IMR-90 (cell line): ENCODE measurements at regions not wholly inside any gene's neighbourhood (a gene's known extent, or its start where the extent isn't known, plus 50 kb on each side); places are given as distances from the start of the nearest gene placed in this dataset.

ENCODE experiments used
- ATAC-seq: fragments of 200-7000 bp; cut with Tn5 transposase; 2 replicates; pipeline ENCODE4 v1.9.1; 2020; ENCODE audit warnings: low read depth, mild to moderate bottlenecking, moderate library complexity
- BruUV-seq: library from RNA; stranded (reverse); fragments of 400-500 nt; replicated peaks from 2 replicates; lab custom pipeline; 2021; lab: Mats Ljungman, UMichigan
- CTCF ChIA-PET: fragments of 300-600 bp; formaldehyde crosslinking; extraction: SDS; loops from one replicate; lab custom pipeline; 2021; ENCODE audit warnings: antibody characterized with exemption; lab: Yijun Ruan, JAX
- POLR2A ChIA-PET: fragments of 300-600 bp; sonication (Branson Sonifier 250); formaldehyde crosslinking; loops from one replicate; lab custom pipeline; 2022; ENCODE audit warnings: antibody characterized with exemption; ENCODE audit not compliant: unreplicated experiment; lab: Charles Lee
- DNase-seq: peaks from one replicate; pipeline ENCODE4 v3.0.0; 2013
- H2AFZ ChIP-seq: replicated peaks from 2 replicates; pipeline ENCODE3; 2013; ENCODE audit warnings: low read length, mild to moderate bottlenecking; ENCODE audit not compliant: poor library complexity
- H2AK5ac ChIP-seq: 2 replicates; pipeline ENCODE4 v1.6.1; 2013; ENCODE audit warnings: low read depth, low read length, inconsistent platforms
- H2AK9ac ChIP-seq: replicated peaks from 2 replicates; pipeline ENCODE3; 2013; ENCODE audit warnings: mild to moderate bottlenecking, low read depth, low read length, moderate library complexity; ENCODE audit not compliant: poor library complexity
- H2BK120ac ChIP-seq: 2 replicates; pipeline ENCODE4 v1.6.1; 2013; ENCODE audit warnings: low read depth, low read length, inconsistent platforms
- H2BK15ac ChIP-seq: 3 replicates; pipeline ENCODE4 v1.6.1; 2013; ENCODE audit warnings: low read depth, low read length, inconsistent platforms
- H2BK20ac ChIP-seq: 2 replicates; pipeline ENCODE4 v1.6.1; 2013; ENCODE audit warnings: low read depth, mild to moderate bottlenecking, inconsistent platforms, low read length, moderate library complexity
- H2BK5ac ChIP-seq: 2 replicates; pipeline ENCODE4 v1.6.1; 2013; ENCODE audit warnings: mild to moderate bottlenecking, low read depth, low read length, inconsistent platforms; ENCODE audit not compliant: poor library complexity, severe bottlenecking
- H3K14ac ChIP-seq: replicated peaks from 2 replicates; pipeline ENCODE4 v1.6.1; 2013; ENCODE audit warnings: low read depth, low read length, inconsistent platforms
- H3K18ac ChIP-seq: 2 replicates; pipeline ENCODE4 v1.6.1; 2013; ENCODE audit warnings: low read depth, low read length, control low read depth
- H3K23ac ChIP-seq: 2 replicates; pipeline ENCODE4 v1.6.1; 2013; ENCODE audit warnings: low read depth, low read length, inconsistent platforms
- H3K27ac ChIP-seq: 2 replicates; pipeline ENCODE4 v1.5.1; 2013; ENCODE audit warnings: mild to moderate bottlenecking, control low read depth, low read length; ENCODE audit not compliant: insufficient read depth
- H3K27me3 ChIP-seq: 2 replicates; pipeline ENCODE4 v1.6.1; 2013; ENCODE audit warnings: low read length; ENCODE audit not compliant: control insufficient read depth, insufficient read depth
- H3K36me3 ChIP-seq: 2 replicates; pipeline ENCODE4 v1.6.1; 2013; ENCODE audit warnings: low read length, mixed read lengths; ENCODE audit not compliant: control insufficient read depth, insufficient read depth
- H3K4ac ChIP-seq: 2 replicates; pipeline ENCODE4 v1.6.1; 2013; ENCODE audit warnings: low read depth, low read length, inconsistent platforms
- H3K4me1 ChIP-seq: 2 replicates; pipeline ENCODE4 v1.6.1; 2013; ENCODE audit warnings: low read length, mixed read lengths; ENCODE audit not compliant: control insufficient read depth, insufficient read depth
- H3K4me2 ChIP-seq: 2 replicates; pipeline ENCODE4 v1.6.1; 2013; ENCODE audit warnings: low read depth, mild to moderate bottlenecking, control low read depth, low read length, moderate library complexity
- H3K4me3 ChIP-seq: 2 replicates; pipeline ENCODE4 v1.5.1; 2013; ENCODE audit warnings: low read depth, mild to moderate bottlenecking, control low read depth, low read length, moderate library complexity; ENCODE audit not compliant: insufficient read depth
- H3K56ac ChIP-seq: 2 replicates; pipeline ENCODE4 v1.6.1; 2013; ENCODE audit warnings: low read length, inconsistent platforms; ENCODE audit not compliant: insufficient read depth; ENCODE audit errors: extremely low read depth
- H3K79me1 ChIP-seq, 2 experiments: 2 replicates each; pipeline ENCODE4 v1.6.1; 2013; ENCODE audit warnings: low read length in 2 of 2, inconsistent platforms in 1 of 2, low read depth in 1 of 2
- H3K9ac ChIP-seq: 2 replicates; pipeline ENCODE4 v1.6.1; 2013; ENCODE audit warnings: low read depth, low read length, control low read depth
- H3K9me1 ChIP-seq: 2 replicates; pipeline ENCODE4 v1.6.1; 2013; ENCODE audit warnings: low read length, inconsistent platforms; ENCODE audit not compliant: insufficient read depth
- H3K9me3 ChIP-seq: 2 replicates; pipeline ENCODE4 v1.6.1; 2013; ENCODE audit warnings: low read length; ENCODE audit not compliant: control insufficient read depth, insufficient read depth
- H4K20me1 ChIP-seq: 2 replicates; pipeline ENCODE4 v1.6.1; 2013; ENCODE audit warnings: low read length, inconsistent platforms; ENCODE audit not compliant: insufficient read depth
- H4K5ac ChIP-seq: 2 replicates; pipeline ENCODE4 v1.6.1; 2013; ENCODE audit warnings: mild to moderate bottlenecking, low read depth, low read length, control low read depth
- H4K8ac ChIP-seq, 2 experiments: 2 replicates each; pipeline ENCODE4 v1.6.1; 2013; ENCODE audit warnings: low read depth in 2 of 2, low read length in 2 of 2, control low read depth in 1 of 2, inconsistent platforms in 1 of 2
- H4K91ac ChIP-seq: 2 replicates; pipeline ENCODE4 v1.6.1; 2013; ENCODE audit warnings: low read depth, low read length, inconsistent platforms; ENCODE audit not compliant: insufficient read depth
- BHLHE40 ChIP-seq: fragments of 150-350 bp; IDR thresholded peaks from 2 replicates; pipeline ENCODE4 v1.6.1; 2016; ENCODE audit warnings: mild to moderate bottlenecking, low read depth, low read length
- CEBPB ChIP-seq: IDR thresholded peaks from 2 replicates; pipeline ENCODE4 v1.6.1; 2012; ENCODE audit warnings: low read depth, low read length, improper control_type of control experiment
- CHD1 ChIP-seq: IDR thresholded peaks from 2 replicates; pipeline ENCODE4 v1.6.1; 2012; ENCODE audit warnings: low read depth, low read length, improper control_type of control experiment
- FOS ChIP-seq: fragments of 150-350 bp; IDR thresholded peaks from 2 replicates; pipeline ENCODE4 v1.6.1; 2016; ENCODE audit warnings: low read depth, low read length
- MAFK ChIP-seq: IDR thresholded peaks from 2 replicates; pipeline ENCODE4 v1.6.1; 2012; ENCODE audit warnings: low read depth, low read length, improper control_type of control experiment
- MAZ ChIP-seq: IDR thresholded peaks from 2 replicates; pipeline ENCODE4 v1.6.1; 2012; ENCODE audit warnings: low read depth, mild to moderate bottlenecking, low read length, improper control_type of control experiment, moderate library complexity, borderline replicate concordance
- MXI1 ChIP-seq: IDR thresholded peaks from 2 replicates; pipeline ENCODE4 v1.6.1; 2012; ENCODE audit warnings: low read depth, mild to moderate bottlenecking, low read length, moderate library complexity, borderline replicate concordance
- NFE2L2 ChIP-seq: fragments of 150-350 bp; IDR thresholded peaks from 2 replicates; pipeline ENCODE4 v1.6.1; 2016; ENCODE audit warnings: low read depth, mild to moderate bottlenecking, low read length
- POLR2A ChIP-seq: IDR thresholded peaks from 2 replicates; pipeline ENCODE4 v1.6.1; 2012; ENCODE audit warnings: mild to moderate bottlenecking, low read depth, low read length
- RAD21 ChIP-seq: IDR thresholded peaks from 2 replicates; pipeline ENCODE4 v1.6.1; 2012; ENCODE audit warnings: low read length, improper control_type of control experiment
- RCOR1 ChIP-seq: IDR thresholded peaks from 2 replicates; pipeline ENCODE4 v1.6.1; 2012; ENCODE audit warnings: mild to moderate bottlenecking, low read length, improper control_type of control experiment; ENCODE audit not compliant: insufficient replicate concordance
- RFX5 ChIP-seq: IDR thresholded peaks from 2 replicates; pipeline ENCODE4 v1.8.0; 2012; ENCODE audit warnings: low read depth, mild to moderate bottlenecking, low read length, moderate library complexity
- WGBS, 2 experiments: methylation state at CpG; one replicate each; pipeline versions ENCODE4 v1.1.5 to v1.1.7; 2013; ENCODE audit warnings: missing lambda C conversion rate in 2 of 2; ENCODE audit not compliant: insufficient read length in 1 of 2; ENCODE audit errors: extremely low coverage in 2 of 2; 5-methylcytosine and 5-hydroxymethylcytosine counted together
- dilution Hi-C: fragments of 300-500 bp; cut with HindIII; formaldehyde crosslinking; loops from one replicate; pipeline ENCODE4 v1.14.3; 2018; ENCODE audit warnings: low sequenced_read_pairs; ENCODE audit not compliant: unreplicated experiment
- in situ Hi-C: fragments of 300-500 bp; cut with MboI; formaldehyde crosslinking; loops from 3 replicates; pipeline ENCODE4 v1.14.3; 2019; ENCODE audit warnings: low sequenced_read_pairs, inconsistent platforms, mixed read lengths
- intact Hi-C: fragments of 100-400 bp; cut with micrococcal nuclease; formaldehyde crosslinking; loops from 2 replicates; pipeline ENCODE4 v1.10.0; 2022
- TF ChIP-seq, protein P1 (sequence below): fragments of 150-350 bp; IDR thresholded peaks from 2 replicates; pipeline ENCODE4 v1.6.1; 2017; ENCODE audit warnings: mild to moderate bottlenecking, antibody characterized with exemption, low read length, low read depth
- TF ChIP-seq, protein P2 (sequence below): conservative IDR thresholded peaks from 2 replicates; pipeline ENCODE4 v1.5.1; 2012; ENCODE audit warnings: mild to moderate bottlenecking, low read depth, low read length, improper control_type of control experiment
- TF ChIP-seq, protein P3 (sequence below): fragments of 150-350 bp; IDR thresholded peaks from 2 replicates; pipeline ENCODE4 v1.6.1; 2016; ENCODE audit warnings: low read depth, mild to moderate bottlenecking, low read length, moderate library complexity, borderline replicate concordance

GRCh38 chr5:62199792-62200716 lies 106.0 kb upstream of the KIF2A start:
- H3K18ac ChIP-seq: no peak overlapping the region
- H3K9me3 ChIP-seq: no peaks in the 10 kb centered on the region
- ChIA-PET POLR2A (no interaction called here), CTCF (no interaction called here)
- H3K14ac ChIP-seq: no peak overlapping the region
- no TSS peak for BruUV-seq
- dilution Hi-C loops (no loop called here), in situ Hi-C loops (no loop called here), intact Hi-C loops (no loop called here)
- no peak overlapping the region for H2AK5ac ChIP-seq
- no peak overlapping the region for H3K4me3 ChIP-seq
- no peak overlapping the region for H4K8ac ChIP-seq
- H3K56ac ChIP-seq: no peak overlapping the region
- no peaks in the 10 kb centered on the region for H3K9me1 ChIP-seq
- no peak overlapping the region for H2BK5ac ChIP-seq
- ATAC-seq (no peak), DNase-seq (no peak)
- H4K91ac ChIP-seq: no peak overlapping the region
- no peak overlapping the region for H4K5ac ChIP-seq
- no peaks in the 10 kb centered on the region for H3K36me3 ChIP-seq
- no peaks in the 10 kb centered on the region for H3K4me1 ChIP-seq
- no peak overlapping the region for H2AK9ac ChIP-seq
- no peak overlapping the region for H2BK120ac ChIP-seq
- no peak overlapping the region for H2BK20ac ChIP-seq
- H3K9ac ChIP-seq: no peak overlapping the region
- H3K23ac ChIP-seq: no peak overlapping the region
- no peaks in the 10 kb centered on the region for H3K79me1 ChIP-seq
- no peak overlapping the region for H3K4ac ChIP-seq
- no peak overlapping the region for H3K27ac ChIP-seq
- WGBS, 2 experiments: no CpG with 5 or more reads among the region's 7 CpGs
- no peaks in the 10 kb centered on the region for H3K27me3 ChIP-seq
- H2BK15ac ChIP-seq: no peak overlapping the region
- H4K20me1 ChIP-seq: no peaks in the 10 kb centered on the region
- H3K4me2 ChIP-seq: no peak overlapping the region
- no peak overlapping the region for H2AFZ ChIP-seq
- TF ChIP-seq MAFK (no peak), CEBPB (no peak), MAZ (no peak), POLR2A (no peak), RFX5 (no peak), CHD1 (no peak), NFE2L2 (no peak), RAD21 (no peak), FOS (no peak), MXI1 (no peak), RCOR1 (no peak), BHLHE40 (no peak)
- TF ChIP-seq, protein P1, sequence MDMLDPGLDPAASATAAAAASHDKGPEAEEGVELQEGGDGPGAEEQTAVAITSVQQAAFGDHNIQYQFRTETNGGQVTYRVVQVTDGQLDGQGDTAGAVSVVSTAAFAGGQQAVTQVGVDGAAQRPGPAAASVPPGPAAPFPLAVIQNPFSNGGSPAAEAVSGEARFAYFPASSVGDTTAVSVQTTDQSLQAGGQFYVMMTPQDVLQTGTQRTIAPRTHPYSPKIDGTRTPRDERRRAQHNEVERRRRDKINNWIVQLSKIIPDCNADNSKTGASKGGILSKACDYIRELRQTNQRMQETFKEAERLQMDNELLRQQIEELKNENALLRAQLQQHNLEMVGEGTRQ: no peak
- TF ChIP-seq, protein P2, sequence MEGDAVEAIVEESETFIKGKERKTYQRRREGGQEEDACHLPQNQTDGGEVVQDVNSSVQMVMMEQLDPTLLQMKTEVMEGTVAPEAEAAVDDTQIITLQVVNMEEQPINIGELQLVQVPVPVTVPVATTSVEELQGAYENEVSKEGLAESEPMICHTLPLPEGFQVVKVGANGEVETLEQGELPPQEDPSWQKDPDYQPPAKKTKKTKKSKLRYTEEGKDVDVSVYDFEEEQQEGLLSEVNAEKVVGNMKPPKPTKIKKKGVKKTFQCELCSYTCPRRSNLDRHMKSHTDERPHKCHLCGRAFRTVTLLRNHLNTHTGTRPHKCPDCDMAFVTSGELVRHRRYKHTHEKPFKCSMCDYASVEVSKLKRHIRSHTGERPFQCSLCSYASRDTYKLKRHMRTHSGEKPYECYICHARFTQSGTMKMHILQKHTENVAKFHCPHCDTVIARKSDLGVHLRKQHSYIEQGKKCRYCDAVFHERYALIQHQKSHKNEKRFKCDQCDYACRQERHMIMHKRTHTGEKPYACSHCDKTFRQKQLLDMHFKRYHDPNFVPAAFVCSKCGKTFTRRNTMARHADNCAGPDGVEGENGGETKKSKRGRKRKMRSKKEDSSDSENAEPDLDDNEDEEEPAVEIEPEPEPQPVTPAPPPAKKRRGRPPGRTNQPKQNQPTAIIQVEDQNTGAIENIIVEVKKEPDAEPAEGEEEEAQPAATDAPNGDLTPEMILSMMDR: no peak
- TF ChIP-seq, protein P3, sequence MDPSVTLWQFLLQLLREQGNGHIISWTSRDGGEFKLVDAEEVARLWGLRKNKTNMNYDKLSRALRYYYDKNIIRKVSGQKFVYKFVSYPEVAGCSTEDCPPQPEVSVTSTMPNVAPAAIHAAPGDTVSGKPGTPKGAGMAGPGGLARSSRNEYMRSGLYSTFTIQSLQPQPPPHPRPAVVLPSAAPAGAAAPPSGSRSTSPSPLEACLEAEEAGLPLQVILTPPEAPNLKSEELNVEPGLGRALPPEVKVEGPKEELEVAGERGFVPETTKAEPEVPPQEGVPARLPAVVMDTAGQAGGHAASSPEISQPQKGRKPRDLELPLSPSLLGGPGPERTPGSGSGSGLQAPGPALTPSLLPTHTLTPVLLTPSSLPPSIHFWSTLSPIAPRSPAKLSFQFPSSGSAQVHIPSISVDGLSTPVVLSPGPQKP: no peak
